CD4-positive, alpha-beta T cell treated with Interferon alpha-2 for 1 hour (primary cell): ENCODE measurements at regions not wholly inside any gene's neighbourhood (a gene's known extent, or its start where the extent isn't known, plus 50 kb on each side); places are given as distances from the start of the nearest gene placed in this dataset.
"Not testable (repeated sequence)": the region's sequence is repeated elsewhere in the genome, so short reads cannot be mapped to it uniquely, and the experiment has no call there.

ENCODE experiments used
- DNase-seq, 2 donors: peaks; one replicate each; pipeline ENCODE4 v3.0.0-alpha.2; 2020 to 2022

DNA sequence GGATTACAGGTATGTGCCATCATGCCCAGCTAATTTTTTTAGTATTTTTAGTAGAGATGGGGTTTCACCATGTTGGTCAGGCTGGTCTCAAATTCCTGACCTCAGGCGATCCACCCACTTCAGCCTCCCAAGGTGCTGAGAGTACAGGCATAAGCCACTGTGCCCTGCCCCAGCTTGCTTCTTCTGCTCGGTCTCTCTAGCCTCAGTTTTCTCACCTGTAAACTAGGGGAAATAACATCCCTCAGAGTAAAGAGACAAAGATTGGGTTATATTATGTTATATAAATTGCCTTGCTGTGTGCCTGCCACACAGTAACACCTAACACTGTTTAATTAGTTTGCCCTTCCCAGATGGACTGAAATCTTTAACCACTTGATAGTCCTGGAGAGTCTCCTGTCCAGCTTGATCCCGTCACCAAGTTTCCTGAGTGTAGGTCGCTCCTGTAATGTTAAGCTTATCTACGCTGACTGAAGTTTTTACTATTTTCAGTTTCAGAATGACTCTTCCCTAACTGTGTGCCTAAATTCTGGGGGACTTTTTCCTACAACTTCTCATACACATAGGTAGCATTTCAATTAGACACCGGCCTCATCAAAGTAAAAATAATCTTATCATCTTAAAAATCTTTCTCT lies 412.7 kb upstream of the TENM3 start:
- DNase-seq = no peak

- DNase-seq = no peak
Measured at GRCh38 chr4:181834071-181834470, 409.1 kb upstream of the TENM3 start.

DNA sequence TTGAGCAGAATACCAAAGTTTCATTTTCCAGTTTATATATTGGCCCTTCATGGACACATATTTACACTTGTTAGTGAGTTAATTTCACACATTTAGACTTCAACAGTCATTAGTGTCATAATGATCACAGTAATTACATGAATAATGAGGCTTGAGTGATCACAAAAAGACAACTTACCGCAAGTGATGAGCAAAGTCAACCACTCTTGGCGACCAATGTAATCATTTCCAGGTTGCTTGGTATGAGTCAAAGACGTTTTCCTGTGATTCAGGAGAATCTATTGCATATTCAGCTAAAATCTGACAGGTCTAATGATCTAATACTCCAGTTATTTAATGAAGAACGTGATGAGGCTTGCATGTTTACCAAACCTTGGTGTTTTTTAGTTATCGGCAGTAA lies 407.9 kb upstream of the TENM3 start:
- no peak for DNase-seq

- no peak for DNase-seq
Measured at GRCh38 chr4:181838253-181838652, 404.9 kb upstream of the TENM3 start.

DNA sequence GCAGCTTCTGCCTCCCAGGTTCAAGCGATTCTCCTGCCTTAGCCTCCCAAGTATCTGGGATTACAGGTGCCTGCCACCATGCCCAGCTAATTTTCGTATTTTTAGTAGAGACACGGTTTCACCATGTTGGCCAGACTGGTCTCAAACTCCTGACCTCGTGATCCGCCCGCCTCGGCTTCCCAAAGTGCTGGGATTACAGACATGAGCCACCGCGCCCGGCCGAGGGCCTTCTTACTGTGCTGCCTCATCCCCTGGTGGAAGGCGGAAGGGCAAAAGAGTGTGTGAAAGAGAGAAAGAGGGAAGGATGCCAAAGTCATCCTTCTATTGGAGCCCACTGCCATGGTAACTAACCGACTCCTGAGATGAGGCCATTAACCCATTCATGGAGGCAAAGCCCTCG lies 399.4 kb upstream of the TENM3 start:
- DNase-seq = not testable (repeated sequence)

DNA sequence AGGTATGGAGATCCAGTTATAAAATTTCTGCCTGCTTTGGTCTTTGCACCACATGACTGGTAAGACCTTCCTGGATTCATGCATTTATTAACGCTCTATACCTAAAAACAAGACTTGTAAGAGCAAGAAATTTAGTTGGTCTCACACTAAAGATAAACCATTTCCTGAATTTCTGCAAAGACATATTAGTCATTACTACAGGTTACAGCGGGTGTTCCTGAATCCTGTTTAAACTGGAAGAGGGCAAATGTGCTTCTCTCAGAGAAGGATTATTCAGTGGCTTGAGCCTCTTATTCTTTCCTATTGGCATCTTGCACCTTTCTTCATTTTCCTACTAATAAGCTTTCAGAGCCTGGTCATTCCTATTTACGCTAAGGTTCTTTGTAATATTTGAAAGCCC lies 397.6 kb upstream of the TENM3 start:
- no peak for DNase-seq

- DNase-seq = no peak
Measured at GRCh38 chr4:181846934-181847333, 396.3 kb upstream of the TENM3 start.

DNA sequence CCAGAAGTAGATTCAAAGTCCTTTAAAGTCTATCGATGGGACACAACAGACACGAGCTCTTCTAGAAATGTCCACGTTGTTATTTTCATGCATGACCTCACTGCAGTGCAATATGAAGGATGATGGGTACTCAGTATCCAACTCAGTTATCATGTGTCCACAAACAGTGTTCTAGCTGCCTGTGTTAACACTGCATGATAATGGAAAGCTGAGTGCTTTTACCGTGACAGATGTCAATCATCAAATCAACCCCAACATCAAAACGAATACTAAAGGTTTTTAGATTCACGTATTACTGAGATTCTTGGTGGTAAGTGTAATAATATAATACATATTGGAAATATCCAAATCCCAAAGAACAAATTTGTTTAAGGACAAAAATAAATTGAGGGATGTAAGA lies 394.8 kb upstream of the TENM3 start:
- DNase-seq = no peak

- no peak for DNase-seq
Measured at GRCh38 chr4:181849472-181849871, 393.7 kb upstream of the TENM3 start.

DNA sequence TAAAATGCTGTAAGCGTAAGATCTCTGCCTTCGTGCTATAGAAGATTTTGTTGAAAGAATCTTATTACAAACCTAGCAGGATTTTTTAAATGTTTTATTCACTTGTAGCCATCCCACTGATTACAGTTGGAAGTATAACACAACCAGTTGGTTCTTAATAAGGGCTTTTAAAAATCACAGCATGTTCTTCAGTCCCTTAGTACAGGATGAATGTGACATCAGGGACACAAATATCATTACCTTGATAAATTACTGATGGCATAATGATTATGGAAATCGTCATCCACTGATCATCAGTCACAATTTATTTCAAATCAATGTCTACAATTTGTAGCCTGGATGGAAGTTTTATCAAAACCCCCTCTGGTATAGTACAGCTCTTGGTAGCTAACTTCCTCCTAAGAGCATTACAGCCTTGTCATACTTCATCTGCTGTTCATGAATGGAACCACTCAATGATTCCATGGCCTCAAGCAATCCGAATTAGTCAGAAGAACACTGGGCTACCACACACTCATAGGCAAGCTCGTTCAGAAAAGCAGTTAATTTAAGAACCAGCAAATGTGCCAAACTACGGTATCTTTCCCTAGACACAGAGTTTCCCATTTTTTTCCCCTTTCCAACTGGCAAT lies 389.2 kb upstream of the TENM3 start:
- no peak for DNase-seq

DNA sequence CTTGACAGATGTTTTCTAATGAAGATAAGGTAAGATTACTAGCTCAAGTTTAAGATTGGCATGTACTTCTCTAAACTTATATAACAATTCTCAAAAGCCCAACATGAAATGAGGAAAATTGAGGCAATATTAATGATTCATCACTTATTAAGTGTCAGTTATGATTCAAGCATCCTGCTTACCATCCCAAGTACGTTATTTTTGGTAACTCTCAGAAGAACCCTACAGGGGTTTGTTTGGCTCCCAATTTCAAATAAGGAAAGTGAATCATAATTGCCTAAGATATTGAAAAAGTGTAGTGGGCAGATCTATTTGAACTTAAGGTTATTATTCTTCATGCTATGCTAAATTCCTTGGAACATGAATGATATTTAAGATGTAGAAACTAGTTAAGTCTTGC lies 387.9 kb upstream of the TENM3 start:
- DNase-seq = no peak

DNA sequence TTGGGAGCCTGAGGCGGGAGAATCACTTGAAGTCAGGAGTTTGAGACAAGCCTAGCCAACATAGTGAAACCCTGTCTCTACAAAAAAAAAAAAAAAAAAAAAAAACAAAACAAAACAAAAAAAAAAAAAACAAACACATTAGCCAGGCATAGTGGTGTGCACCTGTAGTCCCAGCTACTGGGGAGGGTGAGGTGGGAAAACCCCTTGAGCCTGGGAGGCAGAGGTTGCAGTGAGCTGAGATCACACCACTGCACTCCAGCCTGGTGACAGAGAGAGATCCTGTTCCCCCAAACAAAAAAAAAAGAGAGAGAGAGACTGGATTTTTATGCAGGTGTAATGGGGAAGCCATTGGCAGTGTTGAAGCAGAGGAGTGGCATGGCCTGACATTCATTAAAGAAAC lies 385.7 kb upstream of the TENM3 start:
- DNase-seq = not testable (repeated sequence)

- DNase-seq = no peak
Measured at GRCh38 chr4:181858741-181859140, 384.5 kb upstream of the TENM3 start.

DNA sequence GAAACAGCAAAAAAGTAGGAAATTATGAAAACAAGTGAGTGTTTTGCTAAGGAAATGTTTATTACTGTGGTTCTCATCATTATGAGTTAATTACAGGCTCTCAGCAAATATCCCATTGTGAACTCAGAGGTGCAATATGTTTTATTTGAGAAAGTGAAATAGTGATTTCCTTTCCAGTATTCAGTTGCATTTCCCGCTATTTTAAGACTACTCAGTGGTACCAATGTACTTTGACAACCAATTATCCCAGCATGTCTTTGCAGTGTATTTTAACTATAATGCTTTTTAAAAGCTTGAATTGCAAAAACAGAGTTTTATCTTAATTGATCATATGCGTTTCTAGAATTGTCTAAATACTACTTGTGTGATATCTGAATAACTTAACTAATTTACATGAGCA lies 383.8 kb upstream of the TENM3 start:
- no peak for DNase-seq

DNA sequence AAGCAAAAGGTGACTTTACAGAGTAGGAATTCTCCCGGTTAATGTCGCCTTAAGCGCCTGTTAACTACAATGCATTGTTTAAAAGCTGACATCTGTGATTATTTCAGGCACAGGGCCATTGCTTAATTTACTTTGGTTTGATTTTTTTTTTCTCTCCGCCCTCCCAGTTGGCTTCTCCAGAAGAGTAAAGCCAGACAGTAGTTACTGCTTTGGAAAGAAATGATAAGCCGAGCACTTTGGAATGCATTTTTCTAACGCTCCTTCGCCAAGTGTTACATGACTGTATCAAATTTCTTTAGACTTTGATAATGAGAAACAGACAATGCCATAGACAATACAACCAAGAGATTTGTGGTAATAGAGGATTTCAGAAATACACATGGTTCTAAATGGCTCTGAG lies 383.0 kb upstream of the TENM3 start:
- DNase-seq = no peak

- no peak for DNase-seq
Measured at GRCh38 chr4:181860668-181861067, 382.5 kb upstream of the TENM3 start.

- no peak for DNase-seq
Measured at GRCh38 chr4:181863856-181864255, 379.3 kb upstream of the TENM3 start.

DNA sequence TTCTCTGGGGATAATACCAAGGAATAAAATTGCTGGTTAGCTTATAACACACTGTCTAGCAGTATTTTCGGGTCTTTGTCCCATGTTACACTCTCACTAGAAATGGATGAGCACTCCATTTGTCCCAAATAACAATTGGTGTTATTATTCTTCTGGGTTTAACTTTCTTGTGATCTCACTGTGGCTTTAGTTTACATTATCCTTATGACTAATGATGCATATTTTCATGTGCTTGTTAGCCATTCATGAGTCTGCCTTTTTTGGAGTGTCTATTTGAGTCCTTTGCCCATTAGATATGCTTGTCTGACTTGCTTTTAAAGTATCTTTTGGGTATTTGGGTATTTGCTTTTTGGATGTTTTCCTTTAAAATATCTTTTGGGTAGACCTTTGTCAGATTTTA lies 372.9 kb upstream of the TENM3 start:
- no peak for DNase-seq

GRCh38 chr4:181874602-181875001 lies 368.6 kb upstream of the TENM3 start:
- no peak for DNase-seq

- DNase-seq = no peak
Measured at GRCh38 chr4:181877329-181877848, 365.8 kb upstream of the TENM3 start.

DNA sequence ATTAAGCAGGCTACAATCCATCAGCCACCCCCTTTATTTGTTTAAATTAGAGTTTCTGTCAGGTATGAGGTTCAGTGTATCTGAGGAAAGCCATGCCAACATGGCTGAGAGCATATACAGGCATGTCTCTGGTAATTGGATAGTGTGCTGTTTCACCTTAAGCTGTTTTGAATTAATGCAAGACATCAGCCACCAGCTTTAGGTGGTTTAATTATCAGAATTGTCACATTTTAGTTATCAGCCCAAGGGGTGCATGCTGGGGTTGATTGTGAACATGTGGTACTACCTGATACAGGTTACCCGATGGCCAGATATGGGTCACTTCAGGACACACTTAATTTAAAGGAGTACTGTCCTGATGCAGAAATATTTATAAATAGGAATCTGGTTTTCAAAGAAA lies 353.2 kb upstream of the TENM3 start:
- no peak for DNase-seq

DNA sequence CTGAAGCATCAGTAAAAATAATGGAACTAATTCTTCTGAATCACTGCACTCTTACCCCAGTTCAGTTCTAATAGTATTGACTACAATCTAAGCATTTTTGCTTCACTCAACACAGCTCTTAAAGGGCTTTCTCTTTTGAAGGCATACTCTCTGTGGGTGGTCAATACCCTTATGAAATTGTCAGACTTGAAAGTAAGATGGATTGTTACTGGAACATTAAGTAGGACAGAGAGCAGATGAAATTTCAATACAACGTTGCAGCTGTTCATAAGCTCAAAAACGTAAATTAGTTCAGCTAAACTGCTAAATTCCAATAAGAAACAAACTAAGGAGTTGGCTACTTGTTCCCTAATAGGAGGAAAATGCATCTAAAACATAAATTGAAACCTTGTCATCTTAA lies 352.3 kb upstream of the TENM3 start:
- no peak for DNase-seq

- DNase-seq = no peak
Measured at GRCh38 chr4:181896614-181897013, 346.6 kb upstream of the TENM3 start.

GRCh38 chr4:181897935-181898334 lies 345.3 kb upstream of the TENM3 start:
- DNase-seq = no peak

DNA sequence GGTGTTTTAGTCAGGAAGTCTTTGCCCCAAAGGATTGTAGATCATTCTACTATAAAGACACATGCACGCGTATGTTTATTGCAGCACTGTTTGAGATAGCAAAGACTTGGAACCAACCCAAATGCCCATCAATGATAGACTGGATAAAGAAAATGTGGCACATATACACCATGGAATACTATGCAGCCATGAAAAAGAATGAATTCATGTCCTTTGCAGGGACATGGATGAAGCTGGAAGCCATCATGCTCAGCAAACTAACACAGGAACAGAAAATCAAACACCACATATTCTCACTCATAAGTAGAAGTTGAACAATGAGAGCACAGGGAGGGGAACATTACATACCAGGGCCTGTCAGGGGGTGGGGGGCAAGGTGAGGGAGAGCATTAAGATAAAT lies 340.8 kb upstream of the TENM3 start:
- not testable (repeated sequence) for DNase-seq
